ENCODE measurements at regions not wholly inside any gene's neighbourhood (a gene's known extent, or its start where the extent isn't known, plus 50 kb on each side); places are given as distances from the start of the nearest gene placed in this dataset.

- 74% methylated on average over 2 of the region's 2 CpGs for WGBS
Observed at GRCh38 chr11:116207019-116207418, 565.8 kb downstream of the BUD13 start.

GRCh38 chr11:116202922-116203321, 569.9 kb downstream of the BUD13 start:
- H3K4me3 ChIP-seq (ENCODE audit: low read depth in 1 of 3, low read length in 3 of 3) = no peak overlapping the region
- H3K27me3 ChIP-seq (ENCODE audit: control insufficient read depth in 4 of 4, insufficient read depth in 4 of 4, low read length in 3 of 4) = no peaks in the 10 kb centered on the region
- no peak overlapping the region for H3K27ac ChIP-seq (ENCODE audit: low read depth in 1 of 2, low read length in 2 of 2)
- H3K9ac ChIP-seq (ENCODE audit: low read depth in 1 of 2, low read length in 2 of 2) = no peak overlapping the region
- H3K36me3 ChIP-seq (ENCODE audit: control insufficient read depth in 4 of 4, insufficient read depth in 3 of 4, low read depth in 1 of 4, low read length in 3 of 4) = no peaks in the 10 kb centered on the region
- TF ChIP-seq ZBTB33 (IDR thresholded peaks at IDR 0.05) = no peak
- no peak for TF ChIP-seq FOXA1 (IDR thresholded peaks at IDR 0.05)
- no peak for TF ChIP-seq RAD21 (IDR thresholded peaks at IDR 0.05)
- TF ChIP-seq FOXA2 (IDR thresholded peaks at IDR 0.05) = no peak
- no peak for TF ChIP-seq ATF3 (IDR thresholded peaks at IDR 0.05)
- TF ChIP-seq EGR1 (IDR thresholded peaks at IDR 0.05; ENCODE audit: low read depth in 2 of 2) = no peak
- no peak for TF ChIP-seq CTCF (IDR thresholded peaks at IDR 0.05; ENCODE audit: low read depth, low read length, missing input control)
- no peak for TF ChIP-seq YY1 (IDR thresholded peaks at IDR 0.05)
- TF ChIP-seq JUND (IDR thresholded peaks at IDR 0.05) = no peak
- no peak for TF ChIP-seq MAX (IDR thresholded peaks at IDR 0.05)
- TF ChIP-seq SP1 (IDR thresholded peaks at IDR 0.05) = no peak
- no peak for TF ChIP-seq HNF4A (conservative IDR thresholded peaks at IDR 0.05)
- TF ChIP-seq HNF4G (IDR thresholded peaks at IDR 0.05) = no peak
- no peak for TF ChIP-seq REST (IDR thresholded peaks at IDR 0.05)
- no peak for TF ChIP-seq RXRA (IDR thresholded peaks at IDR 0.05)
- no peaks in the 10 kb centered on the region for H3K4me1 ChIP-seq (ENCODE audit: control insufficient read depth in 4 of 4, insufficient read depth in 4 of 4, low read length in 3 of 4)
- WGBS = 64% methylated on average over 2 of the region's 2 CpGs
- no peak for DNase-seq (ENCODE audit: low spot score)
- no peaks in the 10 kb centered on the region for H3K9me3 ChIP-seq (ENCODE audit: control insufficient read depth in 4 of 4, low read length in 3 of 4)

More at GRCh38 chr11:116207019-116207418, 565.8 kb downstream of the BUD13 start:
- no peaks in the 10 kb centered on the region for H3K9me3 ChIP-seq (ENCODE audit: control insufficient read depth in 4 of 4, low read length in 3 of 4)
- TF ChIP-seq FOXA2 (IDR thresholded peaks at IDR 0.05) (no peak), HNF4G (IDR thresholded peaks at IDR 0.05) (no peak), FOXA1 (IDR thresholded peaks at IDR 0.05) (no peak), CTCF (IDR thresholded peaks at IDR 0.05; ENCODE audit: low read depth, low read length, missing input control) (no peak), MAX (IDR thresholded peaks at IDR 0.05) (no peak), SP1 (IDR thresholded peaks at IDR 0.05) (no peak), GABPA (IDR thresholded peaks at IDR 0.05 in 1 of 2, conservative IDR thresholded peaks at IDR 0.05 in 1 of 2) (no peak), RXRA (IDR thresholded peaks at IDR 0.05) (no peak), EGR1 (IDR thresholded peaks at IDR 0.05; ENCODE audit: low read depth in 2 of 2) (no peak), HNF4A (conservative IDR thresholded peaks at IDR 0.05) (no peak)
- DNase-seq (ENCODE audit: low spot score) = no peak
- no peak overlapping the region for H3K9ac ChIP-seq (ENCODE audit: low read depth in 1 of 2, low read length in 2 of 2)
- no peaks in the 10 kb centered on the region for H3K36me3 ChIP-seq (ENCODE audit: control insufficient read depth in 4 of 4, insufficient read depth in 3 of 4, low read depth in 1 of 4, low read length in 3 of 4)
- H3K27me3 ChIP-seq (ENCODE audit: control insufficient read depth in 4 of 4, insufficient read depth in 4 of 4, low read length in 3 of 4) = no peaks in the 10 kb centered on the region
- no peak overlapping the region for H3K4me3 ChIP-seq (ENCODE audit: low read depth in 1 of 3, low read length in 3 of 3)
- no peak overlapping the region for H3K27ac ChIP-seq (ENCODE audit: low read depth in 1 of 2, low read length in 2 of 2)
- no peaks in the 10 kb centered on the region for H3K4me1 ChIP-seq (ENCODE audit: control insufficient read depth in 4 of 4, insufficient read depth in 4 of 4, low read length in 3 of 4)
